ENCODE measurements at regions not wholly inside any gene's neighbourhood (a gene's known extent, or its start where the extent isn't known, plus 50 kb on each side); places are given as distances from the start of the nearest gene placed in this dataset.
A peak's percentile ranks its signal among the peaks of the same experiment; 100 is the strongest.
"Not testable (repeated sequence)": the region's sequence is repeated elsewhere in the genome, so short reads cannot be mapped to it uniquely, and the experiment has no call there.

GRCh38 chr5:126677121-126677520 is 76.4 kb downstream of the PHAX start:
- no peak for DNase-seq

DNA sequence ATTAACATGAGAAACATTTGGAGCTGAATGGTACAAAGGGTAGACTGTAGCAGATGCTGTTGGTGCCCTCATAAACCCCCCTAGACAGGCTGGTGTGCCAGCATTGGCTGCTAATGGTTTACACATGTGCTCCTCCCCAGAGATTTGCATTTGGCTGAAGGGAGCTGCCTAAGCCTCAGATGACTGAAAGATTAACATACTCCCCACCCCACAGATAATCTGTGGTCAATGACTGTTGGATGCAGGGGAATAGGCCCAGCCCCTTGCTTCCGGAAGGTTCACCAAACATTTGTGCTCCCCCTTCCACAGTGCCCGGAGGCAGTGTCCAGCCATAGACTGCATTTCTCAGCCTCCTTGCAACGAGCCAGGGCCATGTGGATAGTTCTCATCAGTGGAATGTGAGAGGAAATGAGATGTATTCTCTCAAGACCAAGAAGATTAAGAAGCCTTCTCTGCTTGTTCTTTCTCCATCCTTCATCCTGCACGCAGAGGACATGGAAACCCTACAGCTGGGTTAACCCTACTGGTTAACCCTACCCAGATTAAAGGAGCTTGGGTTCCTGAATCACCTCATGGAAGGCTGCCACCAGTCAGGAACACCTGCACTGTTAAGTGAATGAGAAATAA is 79.6 kb downstream of the PHAX start:
- DNase-seq: peak; percentile 75

DNA sequence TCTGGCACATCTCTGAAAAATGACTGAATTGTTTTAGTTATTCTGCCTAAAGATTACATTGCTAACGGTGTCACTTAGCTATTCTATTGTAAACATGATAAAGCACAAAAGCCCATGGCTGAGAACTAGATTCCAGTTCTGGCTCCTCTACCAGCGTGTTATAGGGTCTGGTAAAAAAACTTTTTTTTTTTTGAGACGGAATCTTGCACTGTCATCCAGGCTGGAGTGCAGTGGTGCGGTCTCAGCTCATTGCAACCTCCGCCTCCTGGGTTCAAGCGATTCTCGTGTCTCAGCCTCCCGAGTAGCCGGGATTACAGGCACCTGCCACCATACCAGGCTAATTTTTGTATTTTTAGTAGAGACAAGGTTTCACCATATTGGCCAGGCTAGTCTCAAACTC is 80.6 kb downstream of the PHAX start:
- not testable (repeated sequence) for DNase-seq

DNA sequence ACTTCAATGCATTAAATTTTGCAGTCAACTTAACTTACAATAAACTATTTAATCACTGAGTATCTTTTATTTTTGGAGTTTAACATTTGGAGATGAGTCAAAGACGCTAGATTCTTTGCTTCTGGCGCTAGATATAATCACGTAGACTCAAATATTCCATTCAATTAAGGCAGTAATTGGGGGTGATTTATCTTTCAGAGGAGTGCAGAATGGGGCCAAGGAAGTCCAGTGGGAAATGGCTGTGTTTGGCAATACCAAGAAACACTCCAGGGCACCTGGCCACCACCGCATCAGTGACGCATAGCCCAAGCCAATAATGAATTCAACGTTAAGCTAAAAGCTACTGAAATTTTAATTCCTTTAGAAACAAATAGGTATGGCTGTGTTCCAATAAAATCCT is 81.2 kb downstream of the PHAX start:
- no peak for DNase-seq

GRCh38 chr5:126682856-126683255 is 82.1 kb downstream of the PHAX start:
- no peak for DNase-seq

- no peak for DNase-seq
Observed at GRCh38 chr5:126683912-126684311, 83.2 kb downstream of the PHAX start.

DNA sequence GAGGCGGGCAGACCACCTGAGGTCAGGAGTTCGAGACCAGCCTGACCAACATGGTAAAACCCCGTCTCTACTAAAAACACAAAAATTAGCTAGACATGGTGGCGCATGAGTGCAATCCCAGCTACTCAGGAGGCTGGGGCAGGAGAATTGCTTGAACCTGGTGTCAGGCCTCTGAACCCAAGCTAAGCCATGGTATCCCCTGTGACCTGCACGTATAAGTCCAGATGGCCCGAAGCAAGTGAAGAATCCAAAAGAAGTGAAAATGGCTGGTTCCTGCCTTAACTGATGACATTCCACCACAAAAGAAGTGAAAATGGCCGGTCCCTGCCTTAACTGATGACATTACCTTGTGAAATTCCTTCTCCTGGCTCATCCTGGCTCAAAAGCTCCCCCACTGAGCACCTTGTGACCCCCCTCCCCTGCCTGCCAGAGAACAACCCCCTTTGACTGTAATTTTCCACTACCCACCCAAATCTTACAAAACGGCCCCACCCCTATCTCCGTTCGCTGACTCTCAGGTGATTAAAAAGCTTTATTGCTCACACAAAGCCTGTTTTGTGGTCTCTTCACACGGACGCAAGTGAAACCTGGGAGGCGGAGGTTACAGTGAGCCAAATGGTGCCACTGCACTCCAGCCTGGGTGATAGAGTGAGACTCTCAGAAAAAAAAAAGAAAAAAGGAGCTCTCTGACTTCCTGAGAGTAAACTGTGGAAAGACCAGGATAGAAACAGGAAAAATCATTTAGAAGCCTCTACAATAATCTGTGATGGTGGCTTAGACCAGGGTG is 84.1 kb downstream of the PHAX start:
- not testable (repeated sequence) for DNase-seq

GRCh38 chr5:126686451-126687126 is 85.8 kb downstream of the PHAX start:
- no peak for DNase-seq

- DNase-seq: no peak
Observed at GRCh38 chr5:126692971-126693370, 84.0 kb upstream of the LMNB1 start.

- DNase-seq: no peak
Observed at GRCh38 chr5:126693806-126694205, 83.1 kb upstream of the LMNB1 start.

DNA sequence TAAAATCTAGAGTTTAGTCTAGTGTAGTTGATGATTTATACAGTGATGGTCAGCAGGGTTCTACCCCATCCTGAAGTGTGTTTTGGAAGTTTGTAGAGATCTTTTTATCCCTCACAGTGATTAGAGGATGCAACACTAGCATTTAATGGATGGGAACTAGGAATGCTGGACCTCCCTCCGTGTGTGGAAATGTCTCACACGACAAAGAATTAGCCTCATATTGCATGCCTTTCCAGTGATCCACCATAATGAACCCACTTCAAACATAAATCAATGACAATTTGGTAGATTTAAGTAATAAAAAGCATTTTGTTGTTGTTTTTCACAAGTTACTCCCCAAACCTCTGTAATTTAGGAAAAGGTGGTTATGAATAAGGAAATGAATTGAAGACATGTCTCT is 82.5 kb upstream of the LMNB1 start:
- no peak for DNase-seq

DNA sequence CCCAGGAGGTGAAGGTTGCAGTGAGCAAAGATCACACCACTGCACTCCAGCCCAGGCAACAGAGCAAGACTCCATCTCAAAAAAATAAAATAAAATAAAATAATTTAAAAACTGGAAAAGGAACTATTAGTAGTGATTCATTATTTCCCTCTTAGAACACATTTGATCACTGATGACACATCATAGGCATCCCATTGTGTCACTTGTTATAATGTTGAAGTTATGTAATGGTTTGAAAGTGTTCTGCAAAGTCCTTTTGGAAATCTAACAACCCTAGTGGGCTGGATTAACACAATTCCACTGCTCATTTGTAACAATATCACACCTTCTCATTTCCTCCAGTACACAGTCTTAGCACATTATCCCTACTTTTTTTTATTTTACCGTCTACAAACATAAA is 81.8 kb upstream of the LMNB1 start:
- no peak for DNase-seq

GRCh38 chr5:126707080-126707479 is 69.9 kb upstream of the LMNB1 start:
- DNase-seq: no peak

GRCh38 chr5:126715765-126716164 is 61.2 kb upstream of the LMNB1 start:
- DNase-seq: no peak

- DNase-seq: no peak
Observed at GRCh38 chr5:126716861-126717260, 60.1 kb upstream of the LMNB1 start.

- DNase-seq: no peak
Observed at GRCh38 chr5:126718236-126718868, 58.6 kb upstream of the LMNB1 start.

DNA sequence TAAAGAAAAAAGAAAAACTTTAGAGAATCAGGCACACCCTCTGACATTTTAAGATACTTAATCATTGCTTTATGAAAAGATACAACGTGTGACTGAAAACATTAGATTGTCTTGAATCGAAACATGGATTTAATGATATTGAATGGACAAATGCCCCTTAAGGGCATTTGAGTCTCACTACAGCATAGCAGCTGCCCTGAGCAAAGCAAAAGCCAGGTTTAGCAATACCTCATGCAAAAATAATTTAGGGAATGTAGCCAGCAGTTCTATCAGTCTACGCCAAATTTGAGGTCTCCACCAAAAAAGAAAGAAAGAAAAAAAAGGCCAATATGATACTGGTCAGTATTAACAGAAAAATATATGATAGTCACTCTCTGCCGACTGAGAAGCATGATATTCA is 56.6 kb upstream of the LMNB1 start:
- DNase-seq: no peak

DNA sequence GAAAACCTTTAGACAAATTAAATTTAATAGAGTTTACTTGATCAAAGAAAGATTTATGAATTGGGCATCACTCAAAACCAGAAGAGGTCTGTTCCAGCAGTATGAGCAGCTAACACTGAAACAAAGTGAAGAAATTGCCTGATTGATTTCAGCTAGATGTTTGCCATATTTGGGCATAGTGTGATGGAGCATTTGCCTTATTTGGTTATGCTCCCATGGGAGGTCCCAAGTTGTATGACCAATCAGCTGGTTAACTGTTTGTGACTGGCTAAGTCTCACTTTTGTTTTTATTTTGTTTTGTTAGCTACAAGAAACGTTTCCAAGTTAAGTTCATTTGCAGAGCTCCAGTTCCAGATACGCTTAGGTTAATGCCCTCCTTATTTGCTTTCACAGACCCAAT is 53.3 kb upstream of the LMNB1 start:
- DNase-seq: no peak
